OCI-M1 (cell line): ENCODE measurements at regions not wholly inside any gene's neighbourhood (a gene's known extent, or its start where the extent isn't known, plus 50 kb on each side); places are given as distances from the start of the nearest gene placed in this dataset.

Source experiments
- DNase-seq: peaks from one replicate; lab custom pipeline; 2025; lab: John Stamatoyannopoulos, UW

GRCh38 chr12:34377243-34378035 is 355.1 kb downstream of the ALG10 start:
- DNase-seq = no peak

DNA sequence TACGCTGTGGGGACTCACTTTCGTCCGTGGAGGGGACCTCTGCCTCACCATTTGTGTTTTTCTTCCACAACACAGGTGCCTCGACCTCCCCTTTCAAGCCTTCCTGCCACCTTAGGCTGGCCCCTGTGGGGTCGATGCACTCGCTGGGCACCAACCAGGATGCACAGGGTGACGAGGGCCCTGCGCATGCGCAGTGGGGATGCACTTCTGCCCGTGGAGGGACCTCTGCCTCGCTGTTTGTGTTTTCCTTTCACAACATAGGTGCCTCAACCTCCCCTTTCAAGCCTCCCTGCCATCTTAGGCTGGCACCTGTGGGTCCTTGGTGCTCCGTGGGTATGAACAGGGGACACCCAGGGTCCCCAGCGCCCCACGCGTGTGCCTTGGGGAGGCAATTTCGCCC is 356.8 kb downstream of the ALG10 start:
- no peak for DNase-seq

DNA sequence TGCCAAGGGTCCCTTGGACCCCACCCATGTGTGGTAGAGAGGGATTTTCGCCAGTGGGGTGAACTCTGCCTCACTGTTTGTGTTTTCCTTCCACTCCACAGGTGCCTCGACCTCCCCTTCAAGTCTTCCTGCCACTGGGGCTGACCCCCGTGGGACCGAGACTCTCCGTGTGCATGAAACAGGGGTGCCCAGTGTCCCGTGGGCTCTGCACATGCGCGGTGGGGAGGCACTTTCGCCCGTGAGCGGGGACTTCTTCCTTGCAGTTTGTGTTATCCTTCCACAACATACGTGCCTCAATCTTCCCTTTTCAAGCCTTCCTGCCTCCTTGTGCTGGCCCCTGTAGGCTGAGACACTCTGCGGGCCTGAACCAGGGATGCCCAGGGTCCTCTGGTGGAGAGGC is 362.4 kb downstream of the ALG10 start:
- DNase-seq = no peak

DNA sequence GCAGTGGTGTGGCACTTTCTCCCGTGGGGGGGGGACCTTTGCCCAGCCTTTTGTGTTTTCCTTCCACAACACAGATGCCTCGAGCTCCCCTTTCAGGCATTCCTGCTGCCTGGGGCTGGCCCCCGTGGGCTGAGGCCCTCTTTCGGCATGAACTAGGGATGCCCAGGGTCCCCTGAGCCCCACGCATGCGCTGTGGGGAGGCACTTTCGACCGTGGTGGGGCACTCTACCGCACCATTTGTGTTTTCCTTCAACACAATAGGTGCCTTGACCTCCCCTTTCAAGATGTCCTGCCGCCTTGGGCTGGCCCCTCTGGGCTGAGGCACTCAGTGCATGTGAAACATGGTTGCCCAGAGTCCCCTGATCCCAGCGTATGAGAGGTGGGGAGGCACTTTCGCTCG is 363.7 kb downstream of the ALG10 start:
- DNase-seq = no peak

DNA sequence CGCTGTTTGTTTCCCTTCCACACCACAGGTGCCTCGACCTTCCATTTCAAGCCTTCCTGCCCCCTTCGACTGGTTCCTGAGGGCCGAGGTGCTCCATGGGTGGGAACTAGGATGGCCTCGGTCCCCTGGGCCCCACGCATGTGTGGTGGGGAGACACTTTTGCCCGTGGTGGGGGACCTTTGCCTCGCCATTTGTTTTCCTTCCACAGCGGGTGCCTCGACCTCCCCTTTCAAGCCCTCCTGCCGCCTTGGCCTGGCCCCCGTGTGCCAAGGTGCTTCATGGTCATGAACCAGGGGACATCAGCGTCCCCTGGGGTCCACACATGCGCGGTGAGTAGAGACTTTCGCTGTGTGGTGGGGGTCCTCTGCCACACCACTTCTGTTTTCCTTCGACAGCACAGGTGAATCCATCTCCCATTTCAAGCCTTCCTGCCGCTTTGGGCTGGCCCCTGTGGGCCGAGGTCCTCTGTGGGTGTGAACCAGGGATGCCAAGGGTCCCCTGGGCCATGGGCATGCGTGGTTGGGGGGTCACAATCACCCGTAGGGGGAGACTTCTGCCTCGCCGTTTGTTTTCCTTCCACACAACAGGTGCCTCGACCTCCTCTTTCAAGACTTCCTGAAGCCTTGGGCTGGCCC is 364.4 kb downstream of the ALG10 start:
- no peak for DNase-seq

GRCh38 chr12:34387711-34388635 is 365.7 kb downstream of the ALG10 start:
- no peak for DNase-seq

GRCh38 chr12:34388636-34389377 is 366.5 kb downstream of the ALG10 start:
- DNase-seq = no peak

DNA sequence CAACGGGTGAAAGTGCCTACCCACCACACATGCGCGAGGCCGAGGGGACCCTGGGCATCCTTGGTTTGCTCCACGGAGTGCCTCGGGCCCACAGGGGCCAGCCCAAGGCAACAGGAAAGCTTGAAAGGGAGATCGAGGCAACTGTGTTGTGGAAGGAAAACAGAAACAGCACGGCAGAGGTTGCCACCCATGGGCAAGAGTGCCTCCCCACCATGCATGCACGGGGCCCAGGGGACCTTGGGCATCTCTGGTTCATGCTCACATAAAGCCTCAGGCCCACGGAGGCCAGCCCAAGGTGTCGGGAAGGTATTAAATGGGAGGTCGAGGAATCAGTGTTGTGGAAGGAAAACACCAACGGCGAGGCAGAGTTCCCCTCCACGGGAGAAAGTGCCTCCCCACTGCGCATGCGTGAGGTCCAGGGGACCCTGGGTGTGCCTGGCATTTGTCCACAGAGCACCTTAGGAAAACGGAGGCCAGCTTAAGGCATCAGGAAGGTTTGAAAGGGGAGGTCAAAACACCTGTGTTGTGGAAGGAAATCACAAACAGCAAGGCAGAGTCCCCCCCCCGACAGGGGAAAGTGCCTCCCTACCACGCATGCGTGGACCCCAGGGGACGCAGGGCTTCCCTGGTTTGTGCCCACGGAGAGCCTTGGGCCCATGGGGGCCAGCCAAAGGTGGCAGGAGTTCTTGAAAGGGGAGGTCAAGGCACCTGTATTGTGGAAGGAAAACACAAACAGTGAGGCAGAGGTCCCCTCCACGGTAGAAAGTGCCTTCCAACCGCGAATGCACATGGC is 367.3 kb downstream of the ALG10 start:
- DNase-seq = no peak

DNA sequence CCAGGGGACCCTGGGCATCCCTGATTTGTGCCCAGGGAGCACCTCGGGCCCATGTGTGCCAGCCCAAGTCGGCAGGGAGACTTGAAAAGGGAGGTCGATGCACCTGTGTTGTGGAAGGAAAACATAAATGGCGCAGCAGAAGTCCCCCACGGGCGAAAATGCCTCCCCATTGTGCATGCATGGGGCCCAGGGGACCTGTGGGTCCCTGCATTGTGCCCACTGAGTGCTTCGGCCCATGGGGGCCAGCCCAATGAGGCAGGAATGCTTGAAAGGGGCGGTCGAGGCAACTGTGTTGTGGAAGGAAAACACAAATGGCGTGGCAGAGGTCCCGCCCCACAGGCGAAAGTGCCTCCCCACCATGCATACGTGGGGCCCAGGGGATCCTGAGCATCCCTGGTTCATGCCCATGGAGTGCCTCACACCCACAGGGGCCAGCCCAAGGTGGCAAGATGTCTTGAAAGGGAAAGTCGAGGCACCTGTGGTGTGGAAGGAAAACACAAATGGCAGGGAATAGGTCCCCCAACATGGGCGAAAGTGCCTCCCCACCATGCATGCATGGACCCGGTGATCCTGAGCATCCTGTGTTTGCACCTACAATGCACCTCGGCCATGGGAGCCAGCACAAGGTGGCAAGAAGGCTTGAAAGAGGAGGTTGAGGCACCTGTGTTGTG is 368.0 kb downstream of the ALG10 start:
- no peak for DNase-seq

GRCh38 chr12:34390846-34391700 is 368.8 kb downstream of the ALG10 start:
- DNase-seq = no peak

DNA sequence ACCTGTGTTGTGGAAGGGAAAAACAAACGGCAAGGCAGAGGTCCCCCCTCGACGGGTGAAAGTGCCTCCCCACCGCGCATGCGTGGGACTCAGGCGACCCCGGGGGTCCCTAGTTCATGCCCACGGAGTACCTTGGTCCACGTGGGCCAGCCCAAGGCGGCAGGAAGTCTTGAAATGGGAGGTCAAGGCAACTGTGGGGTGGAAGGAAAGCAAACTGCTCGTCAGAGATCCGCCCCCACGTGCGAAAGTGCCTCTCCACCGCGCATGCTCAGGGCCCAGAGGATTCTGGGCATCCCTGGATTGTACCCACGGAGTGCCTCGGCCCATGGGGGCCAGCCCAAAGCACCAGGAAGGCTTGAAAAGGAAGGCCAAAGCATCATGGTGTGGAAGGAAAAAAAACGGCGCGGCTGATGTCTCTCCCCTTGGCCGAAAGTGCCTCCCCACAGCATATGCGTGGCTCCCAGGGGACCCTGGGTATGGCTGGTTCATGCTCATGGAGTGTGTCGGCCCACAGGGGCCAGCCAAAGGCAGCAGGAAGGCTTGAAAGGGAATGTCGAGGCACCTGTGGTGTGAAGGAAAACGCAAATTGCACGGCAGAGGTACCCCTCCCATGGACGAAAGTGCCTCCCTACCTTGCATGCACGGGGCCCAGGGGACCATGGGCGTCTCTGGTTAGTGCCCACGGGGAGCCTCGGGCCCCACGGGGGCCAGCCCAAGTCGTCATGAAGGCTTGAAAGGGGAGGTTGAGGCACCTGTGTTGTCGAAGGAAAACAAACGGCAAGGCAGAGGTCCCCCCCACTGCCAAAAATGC is 369.7 kb downstream of the ALG10 start:
- DNase-seq = no peak

DNA sequence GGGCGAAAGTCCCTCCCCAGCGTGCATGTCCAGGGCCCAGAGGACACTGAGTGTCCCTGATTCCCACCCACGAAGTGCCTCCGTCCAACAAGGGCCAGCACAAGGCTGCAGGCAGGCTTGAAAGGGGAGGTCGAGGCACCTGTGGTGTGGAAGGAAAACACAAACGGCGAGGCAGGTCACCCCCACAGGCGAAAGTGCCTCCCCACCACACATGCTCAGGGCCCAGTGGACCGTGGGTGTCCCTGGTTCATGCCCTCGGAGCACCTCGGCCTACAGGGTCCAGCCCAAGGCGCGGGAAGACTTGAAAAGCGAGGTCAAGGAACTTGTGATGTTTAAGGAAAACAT is 370.4 kb downstream of the ALG10 start:
- DNase-seq = no peak

GRCh38 chr12:34393086-34393820 is 371.0 kb downstream of the ALG10 start:
- DNase-seq = no peak

DNA sequence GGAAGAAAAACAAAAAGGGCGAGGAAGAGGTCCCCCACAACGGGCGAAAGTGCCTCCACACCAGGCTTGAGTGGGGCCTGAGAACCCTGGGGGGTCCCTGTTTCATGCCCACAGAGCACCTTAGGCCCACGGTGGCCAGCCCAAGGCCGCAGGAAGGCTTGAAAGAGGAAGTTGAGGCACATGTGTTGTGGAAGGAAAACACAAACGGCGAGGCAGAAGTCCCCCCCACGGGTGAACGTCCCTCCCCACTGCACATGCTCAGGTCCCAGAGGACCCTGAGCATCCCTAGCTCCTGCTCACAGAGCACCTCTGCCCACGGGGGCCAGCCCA is 371.5 kb downstream of the ALG10 start:
- DNase-seq = no peak

GRCh38 chr12:34394211-34395055 is 372.1 kb downstream of the ALG10 start:
- DNase-seq = no peak

- no peak for DNase-seq
Observed at GRCh38 chr12:34395056-34396005, 373.0 kb downstream of the ALG10 start.
